Gastrocnemius medialis (tissue), 4 donors: ENCODE measurements at regions not wholly inside any gene's neighbourhood (a gene's known extent, or its start where the extent isn't known, plus 50 kb on each side); places are given as distances from the start of the nearest gene placed in this dataset.

Experiments
- POLR2A ChIP-seq, 2 donors: fragments of 450-650 bp; IDR thresholded peaks; one replicate each; pipeline ENCODE4 v1.6.1; 2017; ENCODE audit warnings: antibody characterized with exemption in 2 of 2, mild to moderate bottlenecking in 2 of 2, moderate library complexity in 2 of 2
- TF ChIP-seq, protein P1 (sequence below), 5 experiments: fragments of 450-650 bp in 3 of 5; fragments of 200-600 bp in 2 of 5; sonication (generic) in 2 of 5; IDR thresholded peaks in 4 of 5; conservative IDR thresholded peaks in 1 of 5; 1 replicate in 4 of 5; 2 replicates in 1 of 5; pipeline ENCODE4 v1.5.1; 2016 to 2019; ENCODE audit warnings: antibody characterized with exemption in 5 of 5, mild to moderate bottlenecking in 3 of 5, moderate library complexity in 3 of 5

GRCh38 chr5:96214442-96215197, 218.4 kb downstream of the PCSK1 start:
- TF ChIP-seq POLR2A (IDR thresholded peaks at IDR 0.05) = no peak
- TF ChIP-seq, protein P1, sequence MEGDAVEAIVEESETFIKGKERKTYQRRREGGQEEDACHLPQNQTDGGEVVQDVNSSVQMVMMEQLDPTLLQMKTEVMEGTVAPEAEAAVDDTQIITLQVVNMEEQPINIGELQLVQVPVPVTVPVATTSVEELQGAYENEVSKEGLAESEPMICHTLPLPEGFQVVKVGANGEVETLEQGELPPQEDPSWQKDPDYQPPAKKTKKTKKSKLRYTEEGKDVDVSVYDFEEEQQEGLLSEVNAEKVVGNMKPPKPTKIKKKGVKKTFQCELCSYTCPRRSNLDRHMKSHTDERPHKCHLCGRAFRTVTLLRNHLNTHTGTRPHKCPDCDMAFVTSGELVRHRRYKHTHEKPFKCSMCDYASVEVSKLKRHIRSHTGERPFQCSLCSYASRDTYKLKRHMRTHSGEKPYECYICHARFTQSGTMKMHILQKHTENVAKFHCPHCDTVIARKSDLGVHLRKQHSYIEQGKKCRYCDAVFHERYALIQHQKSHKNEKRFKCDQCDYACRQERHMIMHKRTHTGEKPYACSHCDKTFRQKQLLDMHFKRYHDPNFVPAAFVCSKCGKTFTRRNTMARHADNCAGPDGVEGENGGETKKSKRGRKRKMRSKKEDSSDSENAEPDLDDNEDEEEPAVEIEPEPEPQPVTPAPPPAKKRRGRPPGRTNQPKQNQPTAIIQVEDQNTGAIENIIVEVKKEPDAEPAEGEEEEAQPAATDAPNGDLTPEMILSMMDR (IDR thresholded peaks at IDR 0.05 in 4 of 5, conservative IDR thresholded peaks at IDR 0.05 in 1 of 5) = no peak
